ENCODE measurements at regions not wholly inside any gene's neighbourhood (a gene's known extent, or its start where the extent isn't known, plus 50 kb on each side); places are given as distances from the start of the nearest gene placed in this dataset.

DNA sequence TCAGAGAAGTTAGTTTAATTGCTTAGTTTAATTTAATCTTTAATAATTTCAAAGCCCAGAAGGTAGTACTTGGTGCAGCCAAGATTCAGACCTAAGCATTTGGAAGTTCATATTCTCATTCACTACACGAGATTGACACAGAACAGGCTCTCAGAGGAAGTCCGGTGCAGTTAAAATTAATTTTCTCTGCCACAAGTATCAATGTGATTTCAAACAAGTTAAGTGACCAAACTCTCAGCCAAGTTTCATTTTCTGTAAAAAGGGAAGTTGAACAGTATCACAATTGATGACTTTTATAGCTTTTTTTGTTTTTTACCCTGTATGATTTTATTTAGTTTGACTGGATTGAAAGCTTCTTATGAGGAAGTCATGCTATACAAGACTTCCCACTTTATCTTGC, 1494.9 kb upstream of the LRRTM3 start:
- H3K4me3 ChIP-seq (ENCODE audit: low read depth, low read length): no peak overlapping the region
- TF ChIP-seq, protein P1, sequence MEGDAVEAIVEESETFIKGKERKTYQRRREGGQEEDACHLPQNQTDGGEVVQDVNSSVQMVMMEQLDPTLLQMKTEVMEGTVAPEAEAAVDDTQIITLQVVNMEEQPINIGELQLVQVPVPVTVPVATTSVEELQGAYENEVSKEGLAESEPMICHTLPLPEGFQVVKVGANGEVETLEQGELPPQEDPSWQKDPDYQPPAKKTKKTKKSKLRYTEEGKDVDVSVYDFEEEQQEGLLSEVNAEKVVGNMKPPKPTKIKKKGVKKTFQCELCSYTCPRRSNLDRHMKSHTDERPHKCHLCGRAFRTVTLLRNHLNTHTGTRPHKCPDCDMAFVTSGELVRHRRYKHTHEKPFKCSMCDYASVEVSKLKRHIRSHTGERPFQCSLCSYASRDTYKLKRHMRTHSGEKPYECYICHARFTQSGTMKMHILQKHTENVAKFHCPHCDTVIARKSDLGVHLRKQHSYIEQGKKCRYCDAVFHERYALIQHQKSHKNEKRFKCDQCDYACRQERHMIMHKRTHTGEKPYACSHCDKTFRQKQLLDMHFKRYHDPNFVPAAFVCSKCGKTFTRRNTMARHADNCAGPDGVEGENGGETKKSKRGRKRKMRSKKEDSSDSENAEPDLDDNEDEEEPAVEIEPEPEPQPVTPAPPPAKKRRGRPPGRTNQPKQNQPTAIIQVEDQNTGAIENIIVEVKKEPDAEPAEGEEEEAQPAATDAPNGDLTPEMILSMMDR (IDR thresholded peaks at IDR 0.05; ENCODE audit: insufficient read depth, low read depth, low read length): no peak
- no peak for DNase-seq (ENCODE audit: low read depth)

- TF ChIP-seq, protein P1 (IDR thresholded peaks at IDR 0.05; ENCODE audit: insufficient read depth, low read depth, low read length): no peak
- no peak overlapping the region for H3K4me3 ChIP-seq (ENCODE audit: low read depth, low read length)
- no peak for DNase-seq (ENCODE audit: low read depth)
Observed at GRCh38 chr10:65470986-65471385, 1454.8 kb upstream of the LRRTM3 start.

DNA sequence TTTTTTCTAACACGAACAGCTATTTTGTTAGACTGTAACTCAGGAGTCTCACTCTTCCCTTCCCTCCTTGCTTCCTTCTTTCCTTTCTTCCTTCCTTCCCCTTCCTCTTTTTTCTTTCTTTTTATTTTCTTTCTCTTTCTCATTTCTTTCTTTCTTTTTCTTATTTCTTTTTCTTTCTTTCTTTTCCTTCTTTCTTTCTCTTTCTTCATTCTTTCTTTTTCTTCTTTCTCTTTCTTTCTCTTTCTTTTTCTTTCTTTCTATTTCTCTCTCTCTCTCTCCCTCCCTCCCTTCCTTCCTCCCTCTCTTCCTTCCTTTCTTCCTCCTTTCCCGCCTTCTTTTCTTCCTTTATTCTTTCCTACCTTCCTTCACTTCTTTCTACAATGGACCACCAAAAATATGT, 1443.0 kb upstream of the LRRTM3 start:
- no peak for DNase-seq (ENCODE audit: low read depth)
- TF ChIP-seq, protein P1 (IDR thresholded peaks at IDR 0.05; ENCODE audit: insufficient read depth, low read depth, low read length): no peak
- H3K4me3 ChIP-seq (ENCODE audit: low read depth, low read length): no peak overlapping the region

DNA sequence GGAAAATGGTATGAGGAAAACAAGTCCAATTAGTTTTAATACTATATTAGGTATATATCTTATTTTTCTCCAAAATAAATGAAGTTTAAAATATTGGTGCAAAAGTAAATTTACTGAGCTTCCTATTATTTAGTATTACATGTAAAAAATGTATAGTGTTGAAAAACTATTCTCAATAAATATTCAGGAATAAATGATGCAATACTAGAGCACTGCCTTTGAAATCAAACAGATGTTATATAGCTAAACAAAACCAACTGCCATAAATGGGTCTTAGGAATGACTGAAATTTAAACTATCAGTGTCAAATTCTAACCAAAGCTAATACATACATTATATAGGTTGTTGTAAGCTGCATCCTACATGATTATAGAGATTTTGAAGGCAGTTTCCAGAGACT, 1434.0 kb upstream of the LRRTM3 start:
- TF ChIP-seq, protein P1 (IDR thresholded peaks at IDR 0.05; ENCODE audit: insufficient read depth, low read depth, low read length): no peak
- no peak for DNase-seq (ENCODE audit: low read depth)
- H3K4me3 ChIP-seq (ENCODE audit: low read depth, low read length): no peak overlapping the region

GRCh38 chr10:65496541-65496940, 1429.3 kb upstream of the LRRTM3 start:
- no peak overlapping the region for H3K4me3 ChIP-seq (ENCODE audit: low read depth, low read length)
- DNase-seq (ENCODE audit: low read depth): no peak
- TF ChIP-seq, protein P1 (IDR thresholded peaks at IDR 0.05; ENCODE audit: insufficient read depth, low read depth, low read length): no peak

GRCh38 chr10:65497837-65498236, 1428.0 kb upstream of the LRRTM3 start:
- no peak overlapping the region for H3K4me3 ChIP-seq (ENCODE audit: low read depth, low read length)
- TF ChIP-seq, protein P1 (IDR thresholded peaks at IDR 0.05; ENCODE audit: insufficient read depth, low read depth, low read length): no peak
- no peak for DNase-seq (ENCODE audit: low read depth)

DNA sequence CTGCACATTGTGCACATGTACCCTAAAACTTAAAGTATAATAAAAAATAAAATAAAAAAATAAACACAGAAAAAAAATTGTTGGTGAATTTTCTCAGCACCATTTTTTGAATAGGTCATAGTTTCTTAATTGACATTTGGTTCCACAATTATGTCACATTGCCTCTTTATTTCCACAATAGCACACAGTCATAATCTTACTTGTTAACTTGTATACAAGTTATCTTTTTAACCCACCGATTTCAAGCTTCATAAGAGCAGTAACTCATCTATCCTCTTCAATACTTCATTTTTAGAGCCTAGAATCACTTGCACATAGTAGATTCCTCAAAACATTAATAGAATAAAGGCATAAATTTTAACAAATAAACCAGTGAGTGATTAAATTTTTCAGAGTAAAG, 1425.1 kb upstream of the LRRTM3 start:
- H3K4me3 ChIP-seq (ENCODE audit: low read depth, low read length): no peak overlapping the region
- no peak for DNase-seq (ENCODE audit: low read depth)
- TF ChIP-seq, protein P1 (IDR thresholded peaks at IDR 0.05; ENCODE audit: insufficient read depth, low read depth, low read length): no peak
